ENCODE measurements at regions not wholly inside any gene's neighbourhood (a gene's known extent, or its start where the extent isn't known, plus 50 kb on each side); places are given as distances from the start of the nearest gene placed in this dataset.

DNA sequence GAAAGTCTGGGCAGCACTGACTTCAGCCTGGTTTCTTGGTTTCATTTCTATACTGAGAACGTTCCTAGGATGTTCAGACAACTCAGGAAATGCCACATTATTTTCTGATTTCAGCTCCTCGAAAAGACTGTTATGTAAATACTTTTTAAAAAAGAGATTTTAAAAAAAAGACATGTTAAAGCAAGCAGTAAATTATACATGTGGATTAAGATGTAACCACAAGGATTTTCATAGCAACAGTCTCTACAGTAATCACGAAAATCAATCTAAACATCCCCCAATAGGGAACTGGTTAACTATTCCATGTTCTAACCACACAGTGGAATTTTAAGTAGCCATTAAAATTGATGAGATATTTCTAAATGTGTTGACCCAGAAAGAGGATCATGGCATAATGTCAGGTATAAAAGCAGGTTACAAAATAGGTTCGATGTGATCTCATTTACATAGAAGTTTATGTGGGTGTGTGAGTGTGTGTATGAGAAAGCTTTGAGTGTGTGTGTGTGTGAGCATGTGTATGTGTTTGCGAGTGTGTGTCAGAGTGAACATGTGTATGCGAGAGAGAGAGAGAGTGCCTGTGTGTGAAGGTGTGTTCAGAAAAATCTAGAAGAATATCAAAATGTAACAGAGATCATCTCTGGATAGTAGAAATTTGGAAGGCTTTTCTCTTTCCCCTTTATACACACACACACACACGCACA lies 63.0 kb upstream of the ERCC4 start:
- TF ChIP-seq, protein P1, sequence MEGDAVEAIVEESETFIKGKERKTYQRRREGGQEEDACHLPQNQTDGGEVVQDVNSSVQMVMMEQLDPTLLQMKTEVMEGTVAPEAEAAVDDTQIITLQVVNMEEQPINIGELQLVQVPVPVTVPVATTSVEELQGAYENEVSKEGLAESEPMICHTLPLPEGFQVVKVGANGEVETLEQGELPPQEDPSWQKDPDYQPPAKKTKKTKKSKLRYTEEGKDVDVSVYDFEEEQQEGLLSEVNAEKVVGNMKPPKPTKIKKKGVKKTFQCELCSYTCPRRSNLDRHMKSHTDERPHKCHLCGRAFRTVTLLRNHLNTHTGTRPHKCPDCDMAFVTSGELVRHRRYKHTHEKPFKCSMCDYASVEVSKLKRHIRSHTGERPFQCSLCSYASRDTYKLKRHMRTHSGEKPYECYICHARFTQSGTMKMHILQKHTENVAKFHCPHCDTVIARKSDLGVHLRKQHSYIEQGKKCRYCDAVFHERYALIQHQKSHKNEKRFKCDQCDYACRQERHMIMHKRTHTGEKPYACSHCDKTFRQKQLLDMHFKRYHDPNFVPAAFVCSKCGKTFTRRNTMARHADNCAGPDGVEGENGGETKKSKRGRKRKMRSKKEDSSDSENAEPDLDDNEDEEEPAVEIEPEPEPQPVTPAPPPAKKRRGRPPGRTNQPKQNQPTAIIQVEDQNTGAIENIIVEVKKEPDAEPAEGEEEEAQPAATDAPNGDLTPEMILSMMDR (conservative IDR thresholded peaks at IDR 0.05 in 1 of 2, IDR thresholded peaks at IDR 0.05 in 1 of 2; ENCODE audit: extremely low read depth in 1 of 2, insufficient read depth in 1 of 2, low read depth in 1 of 2, low read length in 2 of 2) = no peak
- TF ChIP-seq EZH2 (IDR thresholded peaks at IDR 0.05; ENCODE audit: borderline replicate concordance, low read length) = no peak
